HEK293T (cell line): ENCODE measurements at regions not wholly inside any gene's neighbourhood (a gene's known extent, or its start where the extent isn't known, plus 50 kb on each side); places are given as distances from the start of the nearest gene placed in this dataset.

ENCODE experiments used
- CTCF ChIA-PET: fragments of 350-600 bp; formaldehyde crosslinking; extraction: SDS; loops from one replicate; lab custom pipeline; 2021; ENCODE audit warnings: antibody characterized with exemption, inconsistent platforms; lab: Yijun Ruan, JAX
- POLR2A ChIA-PET: fragments of 350-600 bp; formaldehyde crosslinking; extraction: SDS; loops from one replicate; lab custom pipeline; 2020; ENCODE audit warnings: antibody characterized with exemption, inconsistent platforms; lab: Yijun Ruan, JAX
- DNase-seq: peaks from one replicate; pipeline ENCODE4 v3.0.0; 2012; ENCODE audit warnings: mixed read lengths; ENCODE audit errors: extremely low spot score
- ARNT ChIP-seq: fragments of 450-650 bp; IDR thresholded peaks from 2 replicates; pipeline ENCODE4 v1.6.1; 2017; ENCODE audit warnings: mild to moderate bottlenecking
- BHLHE40 ChIP-seq: fragments of 450-650 bp; IDR thresholded peaks from 2 replicates; pipeline ENCODE4 v1.6.1; 2016; ENCODE audit warnings: mild to moderate bottlenecking, moderate library complexity, borderline replicate concordance
- CTBP1 ChIP-seq: fragments of 450-650 bp; IDR thresholded peaks from 2 replicates; pipeline ENCODE4 v1.6.1; 2016; ENCODE audit warnings: borderline replicate concordance
- ELF4 ChIP-seq: fragments of 450-650 bp; IDR thresholded peaks from 2 replicates; pipeline ENCODE4 v1.6.1; 2017; ENCODE audit warnings: antibody characterized with exemption
- FOXA1 ChIP-seq: fragments of 450-650 bp; IDR thresholded peaks from 2 replicates; pipeline ENCODE4 v1.6.1; 2016; ENCODE audit warnings: mild to moderate bottlenecking
- FOXK2 ChIP-seq: fragments of 450-650 bp; IDR thresholded peaks from 2 replicates; pipeline ENCODE4 v1.6.1; 2016; ENCODE audit warnings: mild to moderate bottlenecking
- FOXM1 ChIP-seq: fragments of 450-650 bp; IDR thresholded peaks from 2 replicates; pipeline ENCODE4 v1.6.1; 2017; ENCODE audit warnings: mild to moderate bottlenecking, borderline replicate concordance
- HDGF ChIP-seq: fragments of 450-650 bp; IDR thresholded peaks from 2 replicates; pipeline ENCODE4 v1.6.1; 2017; ENCODE audit warnings: antibody characterized with exemption, borderline replicate concordance
- L3MBTL2 ChIP-seq: fragments of 450-650 bp; conservative IDR thresholded peaks from 2 replicates; pipeline ENCODE4 v1.6.1; 2016; ENCODE audit warnings: mild to moderate bottlenecking
- LEF1 ChIP-seq: fragments of 450-650 bp; IDR thresholded peaks from 2 replicates; pipeline ENCODE4 v1.6.1; 2017; ENCODE audit warnings: mild to moderate bottlenecking, borderline replicate concordance
- NFRKB ChIP-seq: fragments of 450-650 bp; IDR thresholded peaks from 2 replicates; pipeline ENCODE4 v1.6.1; 2016; ENCODE audit warnings: mild to moderate bottlenecking, moderate library complexity
- PKNOX1 ChIP-seq: fragments of 450-650 bp; IDR thresholded peaks from 2 replicates; pipeline ENCODE4 v1.6.1; 2016
- SP1 ChIP-seq: fragments of 450-650 bp; IDR thresholded peaks from 2 replicates; pipeline ENCODE4 v1.6.1; 2017
- SUZ12 ChIP-seq: fragments of 450-650 bp; IDR thresholded peaks from 2 replicates; pipeline ENCODE4 v1.6.1; 2016; ENCODE audit warnings: mild to moderate bottlenecking
- TARDBP ChIP-seq: fragments of 450-650 bp; IDR thresholded peaks from 2 replicates; pipeline ENCODE4 v1.6.1; 2016
- ZNF384 ChIP-seq: fragments of 450-650 bp; IDR thresholded peaks from 2 replicates; pipeline ENCODE4 v1.6.1; 2016

DNA sequence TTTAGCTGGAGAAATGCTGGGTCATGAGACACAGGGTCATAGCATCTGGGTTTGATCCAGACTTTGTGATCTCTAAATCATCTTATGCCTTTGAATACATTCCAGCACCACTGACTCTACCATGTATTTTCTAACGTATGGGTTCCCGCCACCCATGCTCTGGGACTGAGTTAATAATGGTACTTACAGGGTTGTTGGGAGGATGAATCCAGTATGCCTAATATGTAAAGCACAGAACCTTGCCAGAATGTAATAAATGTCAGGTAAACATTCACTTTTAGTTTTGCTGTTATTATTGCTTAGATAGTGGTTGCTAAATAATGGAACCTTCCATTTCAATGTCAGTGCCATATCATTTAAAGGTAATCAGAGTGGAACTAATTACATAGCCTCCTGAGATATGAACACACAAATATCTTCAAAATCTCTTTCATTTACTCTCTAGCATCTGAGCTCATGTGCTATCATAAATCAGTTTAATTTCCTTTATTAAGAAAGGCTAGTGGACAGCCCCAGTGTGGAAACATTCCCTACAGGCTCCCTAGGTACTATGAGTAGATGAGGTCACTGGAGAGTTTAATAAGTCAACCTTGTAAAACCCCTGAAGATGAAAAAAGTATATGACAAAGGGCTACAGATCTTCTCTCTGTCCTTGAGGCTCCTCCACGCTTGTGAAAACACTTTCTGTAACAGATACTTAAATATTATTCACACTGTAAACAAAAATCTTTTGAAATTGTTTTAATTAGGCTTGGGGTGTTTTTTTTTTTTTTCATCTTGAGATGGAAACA is 226.6 kb downstream of the ALDH8A1 start:
- peak; percentile 39 for DNase-seq
- ChIA-PET POLR2A (no interaction called here), CTCF (no interaction called here)
- TF ChIP-seq FOXK2 (no peak), BHLHE40 (no peak), ZNF384 (peak; percentile 62), PKNOX1 (peak; percentile 90), HDGF (no peak)

DNA sequence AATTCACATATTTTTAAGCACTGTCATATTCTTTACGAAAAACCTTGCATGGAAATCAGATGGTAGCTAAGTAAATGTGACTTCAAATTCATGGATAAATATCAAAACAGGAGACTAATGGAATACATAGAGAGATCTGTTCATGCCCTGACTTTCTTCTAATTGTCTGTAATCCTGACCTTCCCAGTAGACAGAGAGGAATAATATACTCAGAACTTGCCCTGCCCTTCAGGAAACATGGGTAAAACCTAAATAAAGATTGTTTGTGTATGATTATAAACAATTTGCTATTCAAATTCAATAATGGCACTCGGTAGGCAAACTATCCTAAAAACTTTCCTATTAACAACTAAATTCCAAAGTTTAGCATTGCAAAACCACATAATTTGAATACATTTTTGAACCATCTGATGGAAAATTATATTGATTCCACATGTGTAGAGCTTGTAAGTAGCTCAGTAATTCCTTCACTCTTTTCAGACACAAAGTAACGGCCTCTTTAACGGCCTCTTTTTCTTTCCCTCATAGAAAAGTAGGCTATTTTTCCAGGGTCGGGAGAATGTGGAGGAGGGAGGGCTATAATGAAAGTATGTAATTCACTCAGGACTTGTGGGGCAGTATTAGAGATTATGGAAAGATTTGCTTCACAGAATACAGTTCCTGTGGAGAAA is 227.6 kb downstream of the ALDH8A1 start:
- DNase-seq, result no peak
- ChIA-PET POLR2A (no interaction called here), CTCF (no interaction called here)
- no peak for TF ChIP-seq TARDBP
- no peak for TF ChIP-seq ARNT
- TF ChIP-seq HDGF, result no peak
- no peak for TF ChIP-seq FOXK2
- no peak for TF ChIP-seq CTBP1
- no peak for TF ChIP-seq BHLHE40
- no peak for TF ChIP-seq ZNF384
- TF ChIP-seq SP1, result no peak
- no peak for TF ChIP-seq PKNOX1
- no peak for TF ChIP-seq LEF1
- no peak for TF ChIP-seq NFRKB
- TF ChIP-seq SUZ12, result no peak
- no peak for TF ChIP-seq ELF4
- no peak for TF ChIP-seq L3MBTL2
- no peak for TF ChIP-seq FOXM1
- TF ChIP-seq FOXA1, result no peak

- TF ChIP-seq ARNT, result no peak
- TF ChIP-seq CTBP1, result no peak
- no peak for TF ChIP-seq NFRKB
- TF ChIP-seq FOXA1, result no peak
- no peak for TF ChIP-seq LEF1
- no peak for TF ChIP-seq TARDBP
- TF ChIP-seq SP1, result no peak
- TF ChIP-seq ZNF384, result no peak
- TF ChIP-seq FOXK2, result no peak
- TF ChIP-seq SUZ12, result no peak
- TF ChIP-seq ELF4, result no peak
- TF ChIP-seq L3MBTL2, result no peak
- no peak for TF ChIP-seq FOXM1
- TF ChIP-seq PKNOX1, result no peak
- no peak for TF ChIP-seq HDGF
- TF ChIP-seq BHLHE40, result no peak
- ChIA-PET CTCF (no interaction called here), POLR2A (no interaction called here)
- no peak for DNase-seq
These were observed 228.9 kb downstream of the ALDH8A1 start for GRCh38 chr6:134721060-134721405.

- POLR2A ChIA-PET, result no interaction called here
- no peak for TF ChIP-seq L3MBTL2
- TF ChIP-seq HDGF, result no peak
- TF ChIP-seq CTBP1, result no peak
- no peak for TF ChIP-seq SP1
- TF ChIP-seq BHLHE40, result no peak
- TF ChIP-seq PKNOX1, result no peak
- TF ChIP-seq ELF4, result no peak
- TF ChIP-seq SUZ12, result no peak
- TF ChIP-seq NFRKB, result no peak
- no peak for TF ChIP-seq FOXM1
- TF ChIP-seq ZNF384, result no peak
- TF ChIP-seq FOXK2, result no peak
- TF ChIP-seq ARNT, result no peak
- DNase-seq, result no peak
- CTCF ChIA-PET, result interaction anchor here (0.8 kb wide), 1 partner anchor 12 kb away, joined by 3 read pairs; no protein-coding TSS in a partner anchor
These were observed 229.4 kb downstream of the ALDH8A1 start for GRCh38 chr6:134720353-134721059.

- CTCF ChIA-PET, result interaction anchor here (0.6 to 0.8 kb wide), 2 partner anchors 11 to 22 kb away, joined by 3 to 4 read pairs; no protein-coding TSS in a partner anchor
- POLR2A ChIA-PET, result no interaction called here
- no peak for TF ChIP-seq FOXA1
- TF ChIP-seq FOXK2, result no peak
- TF ChIP-seq LEF1, result no peak
- no peak for TF ChIP-seq FOXM1
- TF ChIP-seq NFRKB, result no peak
- no peak for TF ChIP-seq BHLHE40
- no peak for TF ChIP-seq ARNT
- TF ChIP-seq ELF4, result no peak
- no peak for TF ChIP-seq ZNF384
- TF ChIP-seq TARDBP, result no peak
- TF ChIP-seq SUZ12, result no peak
- no peak for TF ChIP-seq CTBP1
- TF ChIP-seq L3MBTL2, result no peak
- TF ChIP-seq SP1, result no peak
- TF ChIP-seq HDGF, result no peak
- no peak for TF ChIP-seq PKNOX1
- no peak for DNase-seq
These were observed 230.0 kb downstream of the ALDH8A1 start for GRCh38 chr6:134719911-134720310.
